ENCODE measurements at regions not wholly inside any gene's neighbourhood (a gene's known extent, or its start where the extent isn't known, plus 50 kb on each side); places are given as distances from the start of the nearest gene placed in this dataset.

DNA sequence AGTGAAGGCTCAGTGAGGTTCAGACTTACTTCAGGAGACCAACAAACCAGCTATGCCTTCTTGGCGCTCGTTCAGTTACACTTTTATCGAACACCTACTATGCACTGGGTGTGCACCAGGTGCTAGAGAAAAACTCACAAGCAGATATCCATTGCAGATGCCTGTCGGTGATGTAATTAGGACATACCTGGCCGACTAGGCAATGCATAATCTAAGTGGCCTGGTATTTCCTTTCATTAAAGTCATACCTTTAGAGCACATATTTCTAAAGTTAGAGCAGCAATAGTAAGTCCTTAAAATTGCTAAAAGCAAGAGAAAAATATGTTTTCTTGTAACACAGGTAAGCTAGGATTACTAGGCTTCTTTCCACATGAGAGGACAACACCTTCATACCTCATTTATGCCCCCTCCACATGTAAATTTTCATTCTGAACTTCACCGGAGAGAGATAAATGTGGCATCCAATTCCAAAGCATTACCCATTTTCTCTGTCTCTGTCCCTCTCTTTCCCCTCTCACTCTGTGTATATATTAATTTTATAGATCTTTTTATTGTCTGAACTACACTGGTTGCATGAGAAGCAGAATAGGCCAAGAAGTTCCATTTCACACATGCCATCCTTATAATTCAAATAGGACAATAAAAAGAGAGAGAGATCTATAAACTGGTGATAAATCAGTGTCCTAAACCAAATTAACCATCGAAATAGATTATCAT, 242.2 kb downstream of the SPTSSA start:
- H3K9me3 Mint-ChIP-seq = peaks cover 6% of the 10 kb centered on the region; the same call in 1 of the 2 replicates
- TF ChIP-seq MLX (CRISPR knock-in tag; IDR thresholded peaks at IDR 0.05) (no peak), SMAD4 (CRISPR knock-in tag; IDR thresholded peaks at IDR 0.05) (no peak), ELF4 (CRISPR knock-in tag; IDR thresholded peaks at IDR 0.05; ENCODE audit: low read depth) (no peak), ZNF671 (CRISPR knock-in tag; IDR thresholded peaks at IDR 0.05) (no peak), ZNF138 (CRISPR knock-in tag; conservative IDR thresholded peaks at IDR 0.05) (no peak), CREB1 (CRISPR knock-in tag; IDR thresholded peaks at IDR 0.05) (no peak), ZNF263 (CRISPR knock-in tag; IDR thresholded peaks at IDR 0.05; ENCODE audit: low read depth) (no peak), RELA (CRISPR knock-in tag; IDR thresholded peaks at IDR 0.05; ENCODE audit: borderline replicate concordance) (no peak)
- TF ChIP-seq, protein P1, sequence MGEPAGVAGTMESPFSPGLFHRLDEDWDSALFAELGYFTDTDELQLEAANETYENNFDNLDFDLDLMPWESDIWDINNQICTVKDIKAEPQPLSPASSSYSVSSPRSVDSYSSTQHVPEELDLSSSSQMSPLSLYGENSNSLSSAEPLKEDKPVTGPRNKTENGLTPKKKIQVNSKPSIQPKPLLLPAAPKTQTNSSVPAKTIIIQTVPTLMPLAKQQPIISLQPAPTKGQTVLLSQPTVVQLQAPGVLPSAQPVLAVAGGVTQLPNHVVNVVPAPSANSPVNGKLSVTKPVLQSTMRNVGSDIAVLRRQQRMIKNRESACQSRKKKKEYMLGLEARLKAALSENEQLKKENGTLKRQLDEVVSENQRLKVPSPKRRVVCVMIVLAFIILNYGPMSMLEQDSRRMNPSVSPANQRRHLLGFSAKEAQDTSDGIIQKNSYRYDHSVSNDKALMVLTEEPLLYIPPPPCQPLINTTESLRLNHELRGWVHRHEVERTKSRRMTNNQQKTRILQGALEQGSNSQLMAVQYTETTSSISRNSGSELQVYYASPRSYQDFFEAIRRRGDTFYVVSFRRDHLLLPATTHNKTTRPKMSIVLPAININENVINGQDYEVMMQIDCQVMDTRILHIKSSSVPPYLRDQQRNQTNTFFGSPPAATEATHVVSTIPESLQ (CRISPR knock-in tag; IDR thresholded peaks at IDR 0.05) = no peak
- TF ChIP-seq, protein P2, sequence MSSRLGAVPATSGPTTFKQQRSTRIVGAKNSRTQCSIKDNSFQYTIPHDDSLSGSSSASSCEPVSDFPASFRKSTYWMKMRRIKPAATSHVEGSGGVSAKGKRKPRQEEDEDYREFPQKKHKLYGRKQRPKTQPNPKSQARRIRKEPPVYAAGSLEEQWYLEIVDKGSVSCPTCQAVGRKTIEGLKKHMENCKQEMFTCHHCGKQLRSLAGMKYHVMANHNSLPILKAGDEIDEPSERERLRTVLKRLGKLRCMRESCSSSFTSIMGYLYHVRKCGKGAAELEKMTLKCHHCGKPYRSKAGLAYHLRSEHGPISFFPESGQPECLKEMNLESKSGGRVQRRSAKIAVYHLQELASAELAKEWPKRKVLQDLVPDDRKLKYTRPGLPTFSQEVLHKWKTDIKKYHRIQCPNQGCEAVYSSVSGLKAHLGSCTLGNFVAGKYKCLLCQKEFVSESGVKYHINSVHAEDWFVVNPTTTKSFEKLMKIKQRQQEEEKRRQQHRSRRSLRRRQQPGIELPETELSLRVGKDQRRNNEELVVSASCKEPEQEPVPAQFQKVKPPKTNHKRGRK (CRISPR knock-in tag; IDR thresholded peaks at IDR 0.05; ENCODE audit: borderline replicate concordance) = no peak
- TF ChIP-seq, protein P3, sequence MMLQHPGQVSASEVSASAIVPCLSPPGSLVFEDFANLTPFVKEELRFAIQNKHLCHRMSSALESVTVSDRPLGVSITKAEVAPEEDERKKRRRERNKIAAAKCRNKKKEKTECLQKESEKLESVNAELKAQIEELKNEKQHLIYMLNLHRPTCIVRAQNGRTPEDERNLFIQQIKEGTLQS (CRISPR knock-in tag; conservative IDR thresholded peaks at IDR 0.05) = no peak
- H3K4me3 Mint-ChIP-seq = no peak overlapping the region
- POLR2A ChIA-PET = no interaction called here
- CTCF ChIA-PET = interaction anchor here (0.6 to 1.2 kb wide), 3 partner anchors 8 to 103 kb away, joined by 3 to 5 read pairs (median 3); no protein-coding TSS in a partner anchor
- DNase-seq (ENCODE audit: low spot score) (no peak), ATAC-seq (no peak)
- no peaks in the 10 kb centered on the region for H3K27me3 Mint-ChIP-seq (ENCODE audit: low read depth)
- H3K36me3 Mint-ChIP-seq = no peaks in the 10 kb centered on the region
- peaks cover 19% of the 10 kb centered on the region for H3K4me1 Mint-ChIP-seq
- H3K27ac Mint-ChIP-seq = no peak overlapping the region

DNA sequence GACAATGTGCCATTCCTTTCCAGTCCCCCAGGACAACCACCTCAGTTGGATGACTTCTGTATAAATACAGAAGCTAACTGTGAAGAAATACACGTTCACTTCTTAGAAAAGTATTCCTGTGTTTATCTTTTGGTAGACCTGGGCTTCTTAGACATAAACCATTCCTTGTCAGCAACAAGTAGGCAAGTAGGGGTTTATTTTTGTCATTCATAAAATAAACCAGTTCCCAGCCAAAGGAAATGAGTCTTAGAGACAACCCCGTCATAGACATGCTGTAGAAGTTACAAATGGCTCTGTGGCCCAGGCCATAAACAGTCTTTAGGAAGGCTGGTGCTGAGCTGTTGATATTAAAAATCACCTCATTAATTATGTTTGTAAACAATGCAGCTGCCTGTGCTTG, 243.2 kb downstream of the SPTSSA start:
- peaks cover 19% of the 10 kb centered on the region for H3K4me1 Mint-ChIP-seq
- CTCF ChIA-PET = interaction anchor here (0.6 to 1.2 kb wide), 2 partner anchors 9 to 98 kb away, joined by 3 to 5 read pairs; no protein-coding TSS in a partner anchor
- TF ChIP-seq, protein P4, sequence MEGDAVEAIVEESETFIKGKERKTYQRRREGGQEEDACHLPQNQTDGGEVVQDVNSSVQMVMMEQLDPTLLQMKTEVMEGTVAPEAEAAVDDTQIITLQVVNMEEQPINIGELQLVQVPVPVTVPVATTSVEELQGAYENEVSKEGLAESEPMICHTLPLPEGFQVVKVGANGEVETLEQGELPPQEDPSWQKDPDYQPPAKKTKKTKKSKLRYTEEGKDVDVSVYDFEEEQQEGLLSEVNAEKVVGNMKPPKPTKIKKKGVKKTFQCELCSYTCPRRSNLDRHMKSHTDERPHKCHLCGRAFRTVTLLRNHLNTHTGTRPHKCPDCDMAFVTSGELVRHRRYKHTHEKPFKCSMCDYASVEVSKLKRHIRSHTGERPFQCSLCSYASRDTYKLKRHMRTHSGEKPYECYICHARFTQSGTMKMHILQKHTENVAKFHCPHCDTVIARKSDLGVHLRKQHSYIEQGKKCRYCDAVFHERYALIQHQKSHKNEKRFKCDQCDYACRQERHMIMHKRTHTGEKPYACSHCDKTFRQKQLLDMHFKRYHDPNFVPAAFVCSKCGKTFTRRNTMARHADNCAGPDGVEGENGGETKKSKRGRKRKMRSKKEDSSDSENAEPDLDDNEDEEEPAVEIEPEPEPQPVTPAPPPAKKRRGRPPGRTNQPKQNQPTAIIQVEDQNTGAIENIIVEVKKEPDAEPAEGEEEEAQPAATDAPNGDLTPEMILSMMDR (IDR thresholded peaks at IDR 0.05) = no peak
- POLR2A ChIA-PET = no interaction called here
- H3K27me3 Mint-ChIP-seq (ENCODE audit: low read depth) = no peaks in the 10 kb centered on the region
- ATAC-seq = no peak
- H3K4me3 Mint-ChIP-seq = no peak overlapping the region
- H3K27ac Mint-ChIP-seq = no peak overlapping the region
- no peak for DNase-seq (ENCODE audit: low spot score)
- no peaks in the 10 kb centered on the region for H3K36me3 Mint-ChIP-seq
- peaks cover 6% of the 10 kb centered on the region; the same call in 1 of the 2 replicates for H3K9me3 Mint-ChIP-seq

DNA sequence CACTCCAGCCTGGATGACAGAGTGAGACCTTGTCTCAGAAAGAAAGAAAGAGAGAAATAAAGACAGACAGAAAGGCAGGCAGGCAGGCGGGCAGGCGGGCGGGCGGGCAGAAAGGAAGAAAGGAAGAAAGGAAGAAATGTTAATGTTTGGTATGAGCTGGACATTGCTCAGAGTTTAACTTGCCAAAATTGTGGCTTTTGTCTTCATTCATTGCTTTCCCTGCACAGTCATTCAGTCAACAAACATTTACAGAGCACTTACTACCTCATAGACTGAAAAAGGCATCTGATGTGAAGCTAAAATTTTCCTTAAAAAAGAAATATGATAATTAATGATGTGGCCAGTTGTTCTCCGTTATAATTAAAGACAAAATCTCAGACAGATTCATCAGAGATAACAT, 247.1 kb downstream of the SPTSSA start:
- ChIA-PET CTCF (no interaction called here), POLR2A (no interaction called here)
- ATAC-seq (no peak), DNase-seq (ENCODE audit: low spot score) (no peak)
- H3K4me3 Mint-ChIP-seq = no peak overlapping the region
- no peaks in the 10 kb centered on the region for H3K36me3 Mint-ChIP-seq
- H3K4me1 Mint-ChIP-seq = no peaks in the 10 kb centered on the region
- H3K27me3 Mint-ChIP-seq (ENCODE audit: low read depth) = no peaks in the 10 kb centered on the region
- no peak overlapping the region for H3K27ac Mint-ChIP-seq
- H3K9me3 Mint-ChIP-seq = peaks cover 6% of the 10 kb centered on the region; the same call in 1 of the 2 replicates
- TF ChIP-seq TEAD1 (CRISPR knock-in tag; IDR thresholded peaks at IDR 0.05) = no peak
- no peak for TF ChIP-seq FOXJ3 (CRISPR knock-in tag; IDR thresholded peaks at IDR 0.05; ENCODE audit: borderline replicate concordance)
- TF ChIP-seq, protein P5, sequence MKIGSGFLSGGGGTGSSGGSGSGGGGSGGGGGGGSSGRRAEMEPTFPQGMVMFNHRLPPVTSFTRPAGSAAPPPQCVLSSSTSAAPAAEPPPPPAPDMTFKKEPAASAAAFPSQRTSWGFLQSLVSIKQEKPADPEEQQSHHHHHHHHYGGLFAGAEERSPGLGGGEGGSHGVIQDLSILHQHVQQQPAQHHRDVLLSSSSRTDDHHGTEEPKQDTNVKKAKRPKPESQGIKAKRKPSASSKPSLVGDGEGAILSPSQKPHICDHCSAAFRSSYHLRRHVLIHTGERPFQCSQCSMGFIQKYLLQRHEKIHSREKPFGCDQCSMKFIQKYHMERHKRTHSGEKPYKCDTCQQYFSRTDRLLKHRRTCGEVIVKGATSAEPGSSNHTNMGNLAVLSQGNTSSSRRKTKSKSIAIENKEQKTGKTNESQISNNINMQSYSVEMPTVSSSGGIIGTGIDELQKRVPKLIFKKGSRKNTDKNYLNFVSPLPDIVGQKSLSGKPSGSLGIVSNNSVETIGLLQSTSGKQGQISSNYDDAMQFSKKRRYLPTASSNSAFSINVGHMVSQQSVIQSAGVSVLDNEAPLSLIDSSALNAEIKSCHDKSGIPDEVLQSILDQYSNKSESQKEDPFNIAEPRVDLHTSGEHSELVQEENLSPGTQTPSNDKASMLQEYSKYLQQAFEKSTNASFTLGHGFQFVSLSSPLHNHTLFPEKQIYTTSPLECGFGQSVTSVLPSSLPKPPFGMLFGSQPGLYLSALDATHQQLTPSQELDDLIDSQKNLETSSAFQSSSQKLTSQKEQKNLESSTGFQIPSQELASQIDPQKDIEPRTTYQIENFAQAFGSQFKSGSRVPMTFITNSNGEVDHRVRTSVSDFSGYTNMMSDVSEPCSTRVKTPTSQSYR (CRISPR knock-in tag; IDR thresholded peaks at IDR 0.05) = no peak
- TF ChIP-seq CBFB (CRISPR knock-in tag; IDR thresholded peaks at IDR 0.05; ENCODE audit: low read depth) = no peak
- no peak for TF ChIP-seq MXD4 (CRISPR knock-in tag; IDR thresholded peaks at IDR 0.05; ENCODE audit: borderline replicate concordance)
- no peak for TF ChIP-seq ATF1 (CRISPR knock-in tag; IDR thresholded peaks at IDR 0.05)
- TF ChIP-seq, protein P6, sequence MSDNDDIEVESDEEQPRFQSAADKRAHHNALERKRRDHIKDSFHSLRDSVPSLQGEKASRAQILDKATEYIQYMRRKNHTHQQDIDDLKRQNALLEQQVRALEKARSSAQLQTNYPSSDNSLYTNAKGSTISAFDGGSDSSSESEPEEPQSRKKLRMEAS (CRISPR knock-in tag; IDR thresholded peaks at IDR 0.05) = no peak
- no peak for TF ChIP-seq EMX1 (CRISPR knock-in tag; IDR thresholded peaks at IDR 0.05)
- no peak for TF ChIP-seq JUN (CRISPR knock-in tag; IDR thresholded peaks at IDR 0.05)
- TF ChIP-seq, protein P7, sequence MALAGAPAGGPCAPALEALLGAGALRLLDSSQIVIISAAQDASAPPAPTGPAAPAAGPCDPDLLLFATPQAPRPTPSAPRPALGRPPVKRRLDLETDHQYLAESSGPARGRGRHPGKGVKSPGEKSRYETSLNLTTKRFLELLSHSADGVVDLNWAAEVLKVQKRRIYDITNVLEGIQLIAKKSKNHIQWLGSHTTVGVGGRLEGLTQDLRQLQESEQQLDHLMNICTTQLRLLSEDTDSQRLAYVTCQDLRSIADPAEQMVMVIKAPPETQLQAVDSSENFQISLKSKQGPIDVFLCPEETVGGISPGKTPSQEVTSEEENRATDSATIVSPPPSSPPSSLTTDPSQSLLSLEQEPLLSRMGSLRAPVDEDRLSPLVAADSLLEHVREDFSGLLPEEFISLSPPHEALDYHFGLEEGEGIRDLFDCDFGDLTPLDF (CRISPR knock-in tag; IDR thresholded peaks at IDR 0.05) = no peak
